Thymus (tissue), 11 donors: ENCODE measurements at regions not wholly inside any gene's neighbourhood (a gene's known extent, or its start where the extent isn't known, plus 50 kb on each side); places are given as distances from the start of the nearest gene placed in this dataset.

Experiments used
- DNase-seq, 9 donors: peaks; one replicate each; pipeline ENCODE4 v3.0.0-alpha.2; 2013; ENCODE audit warnings: low spot score in 9 of 9, low read depth in 6 of 9, missing footprints in 1 of 9
- H3K27ac ChIP-seq, 2 donors: one replicate each; pipeline ENCODE4 v1.5.1; 2013; ENCODE audit warnings: control low read depth in 1 of 2, low read depth in 1 of 2, low read length in 1 of 2, mild to moderate bottlenecking in 1 of 2, moderate library complexity in 1 of 2
- H3K27me3 ChIP-seq, 2 donors: one replicate each; pipeline ENCODE4 v1.5.1; 2013; ENCODE audit warnings: low read length in 1 of 2; ENCODE audit not compliant: control insufficient read depth in 2 of 2, insufficient read depth in 1 of 2
- H3K36me3 ChIP-seq, 2 donors: one replicate each; pipeline ENCODE4 v1.5.1; 2013; ENCODE audit warnings: low read length in 1 of 2, mild to moderate bottlenecking in 1 of 2, moderate library complexity in 1 of 2; ENCODE audit not compliant: control insufficient read depth in 2 of 2, insufficient read depth in 2 of 2
- H3K4me1 ChIP-seq, 2 donors: one replicate each; pipeline ENCODE4 v1.5.1; 2013; ENCODE audit warnings: low read length in 2 of 2; ENCODE audit not compliant: control insufficient read depth in 2 of 2, insufficient read depth in 2 of 2
- H3K4me3 ChIP-seq, 2 donors: one replicate each; pipeline ENCODE4 v1.5.1; 2013; ENCODE audit warnings: low read length in 2 of 2, control low read depth in 1 of 2, mild to moderate bottlenecking in 1 of 2
- H3K9me3 ChIP-seq, 2 donors: one replicate each; pipeline ENCODE4 v1.5.1; 2013; ENCODE audit warnings: low read length in 1 of 2, mild to moderate bottlenecking in 1 of 2; ENCODE audit not compliant: control insufficient read depth in 2 of 2, insufficient read depth in 1 of 2
- WGBS: extraction: QIAGEN DNeasy Blood & Tissue Kit; methylation state at CpG from one replicate; pipeline ENCODE4 v1.1.7; 2013; 5-methylcytosine and 5-hydroxymethylcytosine counted together
- donor health status: healthy.

- H3K4me3 ChIP-seq, result no peak overlapping the region
- no peaks in the 10 kb centered on the region for H3K27me3 ChIP-seq
- 94% methylated on average over 4 of the region's 4 CpGs for WGBS
- no peaks in the 10 kb centered on the region for H3K36me3 ChIP-seq
- no peak for DNase-seq
- H3K4me1 ChIP-seq, result peaks cover 4 to 7% of the 10 kb centered on the region in 2 donors
- H3K27ac ChIP-seq, result no peak overlapping the region
- no peaks in the 10 kb centered on the region for H3K9me3 ChIP-seq
These were observed 243.5 kb downstream of the TSHZ3 start for GRCh38 chr19:31105761-31106160.

- H3K36me3 ChIP-seq, result no peaks in the 10 kb centered on the region
- H3K27ac ChIP-seq, result no peak overlapping the region
- no peaks in the 10 kb centered on the region for H3K9me3 ChIP-seq
- peaks cover 0 to 1% of the 10 kb centered on the region in 2 donors for H3K4me1 ChIP-seq
- no peak overlapping the region for H3K4me3 ChIP-seq
- 95% methylated on average over 10 of the region's 10 CpGs for WGBS
- H3K27me3 ChIP-seq, result no peaks in the 10 kb centered on the region
- no peak for DNase-seq
These were observed 244.8 kb downstream of the TSHZ3 start for GRCh38 chr19:31104451-31104850.

- H3K4me3 ChIP-seq, result no peak overlapping the region
- H3K27ac ChIP-seq, result no peak overlapping the region
- WGBS, result 96% methylated on average over 3 of the region's 3 CpGs
- H3K27me3 ChIP-seq, result no peaks in the 10 kb centered on the region
- no peaks in the 10 kb centered on the region for H3K36me3 ChIP-seq
- no peak for DNase-seq
- no peaks in the 10 kb centered on the region for H3K4me1 ChIP-seq
- no peaks in the 10 kb centered on the region for H3K9me3 ChIP-seq
These were observed 246.0 kb downstream of the TSHZ3 start for GRCh38 chr19:31103228-31103627.

GRCh38 chr19:31102674-31103073, 246.6 kb downstream of the TSHZ3 start:
- Histone ChIP-seq H3K9me3 (no peaks in the 10 kb centered on the region), H3K27me3 (no peaks in the 10 kb centered on the region), H3K27ac (no peak overlapping the region), H3K4me3 (no peak overlapping the region), H3K36me3 (no peaks in the 10 kb centered on the region), H3K4me1 (no peaks in the 10 kb centered on the region)
- 92% methylated on average over 2 of the region's 2 CpGs for WGBS
- no peak for DNase-seq

- no peaks in the 10 kb centered on the region for H3K27me3 ChIP-seq
- H3K4me1 ChIP-seq, result no peaks in the 10 kb centered on the region
- H3K4me3 ChIP-seq, result no peak overlapping the region
- H3K9me3 ChIP-seq, result no peaks in the 10 kb centered on the region
- 96% methylated on average over 7 of the region's 7 CpGs for WGBS
- DNase-seq, result no peak
- no peak overlapping the region for H3K27ac ChIP-seq
- H3K36me3 ChIP-seq, result no peaks in the 10 kb centered on the region
These were observed 248.3 kb downstream of the TSHZ3 start for GRCh38 chr19:31100981-31101380.

GRCh38 chr19:31100206-31100590, 249.0 kb downstream of the TSHZ3 start:
- Histone ChIP-seq H3K27me3 (no peaks in the 10 kb centered on the region), H3K27ac (no peak overlapping the region), H3K4me1 (no peaks in the 10 kb centered on the region), H3K36me3 (no peaks in the 10 kb centered on the region), H3K9me3 (no peaks in the 10 kb centered on the region), H3K4me3 (no peak overlapping the region)
- 56% methylated on average over 3 of the region's 3 CpGs for WGBS
- DNase-seq, result no peak

GRCh38 chr19:31099515-31100205, 249.6 kb downstream of the TSHZ3 start:
- no peaks in the 10 kb centered on the region for H3K27me3 ChIP-seq
- no peaks in the 10 kb centered on the region for H3K9me3 ChIP-seq
- H3K36me3 ChIP-seq, result no peaks in the 10 kb centered on the region
- no peak overlapping the region for H3K27ac ChIP-seq
- WGBS, result 85% methylated on average over 4 of the region's 4 CpGs
- DNase-seq, result no peak
- H3K4me1 ChIP-seq, result no peaks in the 10 kb centered on the region
- H3K4me3 ChIP-seq, result no peak overlapping the region

- no peak overlapping the region for H3K4me3 ChIP-seq
- 72% methylated on average over 2 of the region's 2 CpGs for WGBS
- H3K9me3 ChIP-seq, result no peaks in the 10 kb centered on the region
- no peaks in the 10 kb centered on the region for H3K36me3 ChIP-seq
- H3K4me1 ChIP-seq, result no peaks in the 10 kb centered on the region
- H3K27ac ChIP-seq, result no peak overlapping the region
- H3K27me3 ChIP-seq, result no peaks in the 10 kb centered on the region
- no peak for DNase-seq
These were observed 250.4 kb downstream of the TSHZ3 start for GRCh38 chr19:31098836-31099235.

- DNase-seq, result no peak
- Histone ChIP-seq H3K36me3 (no peaks in the 10 kb centered on the region), H3K27me3 (no peaks in the 10 kb centered on the region), H3K4me3 (no peak overlapping the region), H3K9me3 (no peaks in the 10 kb centered on the region), H3K4me1 (no peaks in the 10 kb centered on the region), H3K27ac (no peak overlapping the region)
- 95% methylated on average over 11 of the region's 11 CpGs for WGBS
These were observed 252.2 kb downstream of the TSHZ3 start for GRCh38 chr19:31096935-31097545.
